Aorta (tissue), 5 donors: ENCODE measurements at regions not wholly inside any gene's neighbourhood (a gene's known extent, or its start where the extent isn't known, plus 50 kb on each side); places are given as distances from the start of the nearest gene placed in this dataset.

Experiments used
- ATAC-seq: fragments of 200-7000 bp; cut with Tn5 transposase; one replicate; pipeline ENCODE4 v1.9.1; 2022; ENCODE audit warnings: moderate library complexity; ENCODE audit not compliant: low FRiP score
- DNase-seq, 2 donors: peaks; one replicate each; pipeline ENCODE4 v3.0.0-alpha.2; 2020
- H3K27ac ChIP-seq, 2 donors: one replicate each; pipeline ENCODE4 v1.5.1; 2013; ENCODE audit warnings: low read length in 2 of 2, mild to moderate bottlenecking in 2 of 2, moderate library complexity in 2 of 2, control low read depth in 1 of 2, inconsistent platforms in 1 of 2, low read depth in 1 of 2
- H3K27me3 ChIP-seq, 2 donors: one replicate each; pipeline ENCODE4 v1.6.1; 2013; ENCODE audit warnings: control low read depth in 1 of 2, low read length in 1 of 2, mild to moderate bottlenecking in 1 of 2, moderate library complexity in 1 of 2; ENCODE audit not compliant: insufficient read depth in 2 of 2, control insufficient read depth in 1 of 2
- H3K36me3 ChIP-seq, 2 donors: one replicate each; pipeline ENCODE4 v1.6.1; 2013; ENCODE audit warnings: control low read depth in 1 of 2, low read length in 1 of 2, mild to moderate bottlenecking in 1 of 2; ENCODE audit not compliant: insufficient read depth in 2 of 2, control insufficient read depth in 1 of 2
- H3K4me1 ChIP-seq, 2 donors: one replicate each; pipeline ENCODE4 v1.6.1; 2013; ENCODE audit warnings: low read length in 2 of 2, control low read depth in 1 of 2, mild to moderate bottlenecking in 1 of 2, moderate library complexity in 1 of 2; ENCODE audit not compliant: insufficient read depth in 2 of 2, control insufficient read depth in 1 of 2
- H3K4me3 ChIP-seq, 2 donors: one replicate each; pipeline ENCODE4 v1.5.1; 2013; ENCODE audit warnings: low read length in 2 of 2, control low read depth in 1 of 2, mild to moderate bottlenecking in 1 of 2
- H3K9me3 ChIP-seq: one replicate; pipeline ENCODE4 v1.6.1; 2013; ENCODE audit warnings: mild to moderate bottlenecking, low read length; ENCODE audit not compliant: control insufficient read depth
- WGBS, 2 donors: extraction: QIAGEN DNeasy Blood & Tissue Kit; methylation state at CpG; one replicate each; pipeline ENCODE4 v1.1.7; 2013; 5-methylcytosine and 5-hydroxymethylcytosine counted together
- intact Hi-C, 2 donors: fragments of 100-400 bp; cut with DNase I; formaldehyde crosslinking; loops; one replicate each; pipeline versions ENCODE4 v1.14.2 to v1.15.0; 2022
- donor health status: healthy with polysubstance abuse.
- donor health status: Bipolar disorder and iron deficiency.
- donor health status: DM: no; HTN: no; CAD: no.
- donor health status: DM: no; HTN: no; CAD: no.
- donor health status: DM: yes; HTN: yes; CAD: no.

DNA sequence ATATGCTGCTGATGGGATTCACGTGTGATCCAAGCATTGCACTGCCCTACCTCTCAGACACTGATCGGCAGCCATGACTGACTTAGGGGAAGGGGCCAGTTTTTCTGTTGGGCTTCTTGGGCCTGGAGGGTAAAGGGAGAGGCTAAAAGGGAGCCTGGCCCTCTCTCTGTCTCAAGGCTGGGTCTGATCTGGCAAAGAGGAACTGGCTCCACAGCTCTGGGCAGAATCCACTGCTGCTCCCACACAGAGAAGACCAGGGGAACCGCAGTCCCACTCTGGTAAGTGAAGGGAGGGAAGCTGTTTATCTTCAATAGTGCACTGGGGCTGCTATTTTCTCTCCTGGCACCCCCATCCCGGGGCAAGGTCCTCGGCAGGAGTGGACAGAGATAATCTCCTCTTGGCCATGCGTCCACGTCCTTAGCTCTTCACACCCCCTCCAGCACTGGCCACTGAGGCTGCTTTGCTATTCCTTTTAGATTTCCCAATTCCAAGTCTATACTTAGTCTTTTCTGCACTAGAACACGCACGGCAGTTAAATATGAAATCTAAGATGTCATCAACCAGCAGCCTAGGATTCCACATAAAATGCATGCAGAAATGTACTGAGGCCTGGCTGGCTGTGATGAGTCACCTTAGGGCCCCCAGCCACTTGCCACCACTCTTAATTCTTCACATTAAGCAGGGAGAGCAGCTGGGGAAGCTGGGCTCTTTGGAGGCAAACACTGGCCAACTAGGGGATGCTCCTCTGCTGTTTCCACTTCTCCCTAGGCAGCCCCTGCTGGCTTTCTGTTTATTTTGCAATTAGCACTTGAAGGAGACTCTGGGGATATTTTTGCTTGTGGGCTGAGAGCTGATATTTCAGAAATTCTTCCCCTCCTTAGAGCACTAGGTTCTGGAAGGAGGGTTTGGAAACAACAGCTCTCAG, 87.8 kb upstream of the ARMC2 start:
- intact Hi-C loops: no loop called here
- ATAC-seq: peak; percentile 42
- DNase-seq: no peak
- 91 to 92% methylated on average over 9 of the region's 9 CpGs for WGBS, 2 donors
- Histone ChIP-seq H3K27ac (no peak overlapping the region), H3K4me3 (no peak overlapping the region), H3K36me3 (no peaks in the 10 kb centered on the region), H3K4me1 (peaks cover 0 to 7% of the 10 kb centered on the region in 2 donors), H3K27me3 (no peaks in the 10 kb centered on the region), H3K9me3 (no peaks in the 10 kb centered on the region)

DNA sequence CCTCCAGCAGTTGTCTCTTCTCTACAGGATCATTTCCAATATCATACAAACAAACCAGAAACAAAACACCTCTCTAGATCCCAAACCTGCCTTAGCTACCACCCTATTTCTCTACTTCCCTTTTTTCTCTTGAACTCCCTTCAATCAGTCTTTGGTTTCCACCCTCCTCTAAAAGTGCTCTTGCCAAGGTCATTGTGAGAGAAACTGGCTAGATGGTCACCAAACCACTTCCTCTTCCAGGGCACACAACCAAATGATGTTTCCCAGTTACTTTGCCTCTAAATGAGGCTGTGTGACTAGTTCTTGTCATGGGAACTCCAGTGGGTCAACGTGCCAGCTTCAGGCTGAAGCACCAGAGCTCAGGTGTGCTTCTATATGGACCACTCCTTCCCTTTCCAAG, 85.8 kb upstream of the ARMC2 start:
- Histone ChIP-seq H3K4me3 (no peak overlapping the region), H3K36me3 (no peaks in the 10 kb centered on the region), H3K27ac (no peak overlapping the region), H3K4me1 (no peaks in the 10 kb centered on the region), H3K9me3 (no peaks in the 10 kb centered on the region), H3K27me3 (no peaks in the 10 kb centered on the region)
- WGBS, 2 donors: 89 to 94% methylated on average over 1 of the region's 1 CpG
- no peak for ATAC-seq
- intact Hi-C loops: no loop called here
- no peak for DNase-seq

DNA sequence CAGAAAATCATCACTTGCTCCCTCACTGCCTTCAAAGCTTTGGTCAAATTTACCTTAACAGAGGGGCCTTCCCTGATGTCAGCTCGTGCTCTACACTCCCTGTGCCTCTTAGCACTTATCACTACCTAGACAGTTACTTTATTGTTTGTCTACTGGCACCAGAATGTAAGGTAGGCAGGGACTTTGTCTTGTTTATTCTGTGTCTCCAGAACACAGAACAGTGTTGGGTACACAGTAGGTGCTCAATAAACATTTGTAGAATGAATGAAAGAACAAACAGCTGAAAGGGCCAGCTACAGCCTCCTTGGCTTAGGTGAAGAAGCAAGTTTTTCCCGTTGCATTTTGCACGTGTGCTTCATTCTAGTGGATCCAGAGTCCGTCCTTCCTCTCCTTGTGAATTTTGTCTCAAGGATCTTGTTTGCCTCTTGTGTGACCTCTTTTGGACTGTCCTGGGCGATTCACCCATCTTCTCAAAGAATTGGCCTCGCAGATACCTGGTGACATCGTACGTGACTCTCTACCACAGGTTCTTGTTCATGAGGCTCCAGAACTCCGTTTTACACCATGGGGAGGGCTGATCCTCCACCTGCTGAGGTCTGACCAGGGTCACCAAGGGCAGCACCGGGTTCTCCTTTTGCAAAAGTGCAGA, 84.2 kb upstream of the ARMC2 start:
- ATAC-seq (no peak), DNase-seq (no peak)
- intact Hi-C loops: no loop called here
- Histone ChIP-seq H3K4me3 (no peak overlapping the region), H3K27me3 (no peaks in the 10 kb centered on the region), H3K36me3 (no peaks in the 10 kb centered on the region), H3K4me1 (no peaks in the 10 kb centered on the region), H3K9me3 (no peaks in the 10 kb centered on the region), H3K27ac (no peak overlapping the region)
- 92 to 97% methylated on average over 10 of the region's 10 CpGs for WGBS, 2 donors

DNA sequence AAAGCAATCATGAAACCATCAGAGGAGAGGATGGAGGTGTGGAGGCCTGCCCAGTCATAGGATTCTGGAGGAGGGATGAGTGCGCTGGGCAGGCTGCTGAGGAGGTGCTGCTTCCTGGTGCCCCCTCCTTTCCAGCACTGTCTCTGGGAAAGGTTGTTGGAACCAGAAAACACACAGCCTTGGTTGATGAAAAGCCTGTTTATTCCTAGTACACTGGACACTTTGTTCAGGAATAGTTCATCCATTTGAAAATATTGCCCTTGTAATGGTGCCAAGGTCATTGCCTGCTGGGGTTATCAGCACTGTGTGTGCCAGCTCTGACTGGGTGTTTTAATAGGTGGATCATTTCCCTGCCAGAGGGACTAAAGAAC, 83.7 kb upstream of the ARMC2 start:
- Histone ChIP-seq H3K27ac (no peak overlapping the region), H3K4me1 (no peaks in the 10 kb centered on the region), H3K27me3 (no peaks in the 10 kb centered on the region), H3K9me3 (no peaks in the 10 kb centered on the region), H3K36me3 (no peaks in the 10 kb centered on the region), H3K4me3 (no peak overlapping the region)
- intact Hi-C loops: no loop called here
- DNase-seq (no peak), ATAC-seq (no peak)
- WGBS, 2 donors: 86 to 93% methylated on average over 1 of the region's 1 CpG

DNA sequence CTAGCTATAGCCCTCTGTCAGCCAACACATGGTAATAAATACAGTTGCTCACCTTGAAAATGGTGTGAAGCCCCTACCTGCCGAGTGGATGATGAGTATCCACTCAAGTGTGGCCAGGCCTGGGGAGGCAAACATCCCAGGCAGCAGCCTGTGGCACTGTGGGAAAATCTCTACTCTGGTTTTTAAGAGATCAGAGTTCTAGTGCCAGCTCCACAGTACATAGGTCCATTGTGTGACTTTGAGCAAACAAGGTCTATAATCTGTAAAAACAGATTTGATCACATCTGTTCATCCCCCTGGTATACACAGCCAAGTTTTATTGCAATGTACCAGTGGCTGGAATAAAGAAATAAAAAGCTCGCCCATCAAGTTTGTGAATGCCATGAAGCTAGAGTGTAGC, 82.7 kb upstream of the ARMC2 start:
- Histone ChIP-seq H3K36me3 (no peaks in the 10 kb centered on the region), H3K27me3 (no peaks in the 10 kb centered on the region), H3K9me3 (no peaks in the 10 kb centered on the region), H3K27ac (no peak overlapping the region), H3K4me3 (no peak overlapping the region), H3K4me1 (no peaks in the 10 kb centered on the region)
- intact Hi-C loops: no loop called here
- no peak for DNase-seq
- 97% methylated on average over 2 of the region's 2 CpGs for WGBS, 2 donors
- no peak for ATAC-seq

DNA sequence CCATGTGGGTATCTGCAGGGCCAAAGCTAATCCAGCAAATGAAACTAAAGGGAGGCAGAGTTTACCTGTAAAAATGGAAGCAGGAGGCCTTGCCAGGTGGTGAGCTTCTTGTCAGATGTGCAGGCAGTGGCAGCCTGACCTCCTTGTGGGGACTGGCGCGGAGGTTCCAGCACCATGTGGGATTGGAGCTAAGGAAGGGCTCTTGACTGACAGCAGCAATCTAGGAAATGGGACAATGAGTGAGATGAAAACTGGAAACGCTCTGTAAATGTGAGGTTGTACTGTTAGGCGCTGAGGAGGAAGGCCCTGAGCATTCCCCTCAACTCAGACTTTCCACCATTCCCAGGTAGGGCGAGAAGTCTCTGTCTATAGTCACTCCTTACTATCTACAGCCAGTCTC, 81.8 kb upstream of the ARMC2 start:
- Histone ChIP-seq H3K27ac (no peak overlapping the region), H3K9me3 (no peaks in the 10 kb centered on the region), H3K36me3 (no peaks in the 10 kb centered on the region), H3K4me3 (no peak overlapping the region), H3K4me1 (no peaks in the 10 kb centered on the region), H3K27me3 (no peaks in the 10 kb centered on the region)
- intact Hi-C loops: no loop called here
- ATAC-seq (no peak), DNase-seq (no peak)
- 98 to 99% methylated on average over 5 of the region's 5 CpGs for WGBS, 2 donors

DNA sequence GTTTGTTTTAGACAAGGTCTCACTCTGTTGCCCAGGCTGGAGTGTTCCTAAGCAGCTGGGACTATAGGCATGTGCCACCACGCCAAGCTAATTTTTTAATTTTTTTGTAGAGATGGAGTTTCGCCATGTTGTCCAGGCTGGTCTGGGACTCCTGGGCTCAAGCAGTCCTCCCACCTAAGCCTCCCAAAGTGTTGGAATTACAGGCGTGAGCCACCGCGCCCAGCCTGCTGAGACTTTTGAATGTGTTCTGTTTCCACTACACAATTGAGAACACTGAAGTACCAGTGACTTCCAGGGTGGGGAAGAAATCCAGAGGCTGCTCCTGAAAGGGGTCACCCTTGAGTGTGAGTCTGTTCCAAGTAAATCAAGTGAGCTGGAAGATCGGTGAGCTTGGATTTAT, 81.3 kb upstream of the ARMC2 start:
- no peaks in the 10 kb centered on the region for H3K9me3 ChIP-seq
- WGBS, 2 donors: 84 to 85% methylated on average over 6 of the region's 6 CpGs
- ATAC-seq (no peak), DNase-seq (no peak)
- H3K4me1 ChIP-seq: no peaks in the 10 kb centered on the region
- H3K4me3 ChIP-seq: no peak overlapping the region
- H3K27ac ChIP-seq: no peak overlapping the region
- H3K27me3 ChIP-seq: no peaks in the 10 kb centered on the region
- H3K36me3 ChIP-seq: no peaks in the 10 kb centered on the region
- intact Hi-C loops: no loop called here

DNA sequence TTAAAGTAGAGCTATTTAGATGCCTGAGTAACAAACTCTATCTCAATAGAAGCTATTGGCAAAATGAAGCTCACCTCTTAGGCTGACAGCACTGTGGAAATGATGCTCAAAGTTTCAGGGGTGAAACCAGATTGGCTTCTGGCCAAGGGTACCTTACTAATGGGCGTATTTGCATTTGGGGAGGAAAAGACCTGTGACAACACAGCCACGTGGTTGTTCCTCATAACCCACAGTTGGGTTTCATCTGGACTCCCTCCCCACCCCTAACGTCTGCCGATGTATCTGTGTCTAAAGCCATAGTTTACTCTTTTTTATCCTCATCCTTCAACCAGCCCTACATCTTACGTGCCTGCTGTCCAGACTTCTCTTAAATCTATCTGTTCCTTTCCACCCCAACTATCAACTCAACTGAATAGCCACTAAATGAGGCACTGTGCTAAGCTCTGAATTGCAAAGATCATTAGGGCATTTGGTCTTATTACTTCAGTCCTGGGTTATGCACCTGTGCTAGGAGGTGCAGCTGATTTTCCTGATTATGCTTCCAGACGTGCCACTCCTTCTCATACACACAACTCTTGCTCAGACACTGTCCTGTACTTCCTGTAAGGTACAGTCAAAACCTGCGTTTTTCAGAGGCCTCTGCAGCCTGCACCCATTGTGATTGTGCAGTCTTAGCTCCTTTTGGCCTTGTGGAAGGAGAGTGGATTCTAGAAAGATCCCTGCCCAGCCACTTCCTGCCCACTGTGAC, 80.6 kb upstream of the ARMC2 start:
- no peak for ATAC-seq
- Histone ChIP-seq H3K27me3 (no peaks in the 10 kb centered on the region), H3K36me3 (no peaks in the 10 kb centered on the region), H3K27ac (no peak overlapping the region), H3K4me3 (no peak overlapping the region), H3K9me3 (no peaks in the 10 kb centered on the region), H3K4me1 (no peaks in the 10 kb centered on the region)
- 93 to 94% methylated on average over 7 of the region's 7 CpGs for WGBS, 2 donors
- no peak for DNase-seq
- intact Hi-C loops: no loop called here
